GM18498 (cell line): ENCODE measurements at regions not wholly inside any gene's neighbourhood (a gene's known extent, or its start where the extent isn't known, plus 50 kb on each side); places are given as distances from the start of the nearest gene placed in this dataset.
"Not testable (repeated sequence)": the region's sequence is repeated elsewhere in the genome, so short reads cannot be mapped to it uniquely, and the experiment has no call there.

Experiments
- ATAC-seq: cut with Tn5 transposase; IDR thresholded peaks from one replicate; pipeline ENCODE4 v1.9.1; 2021; ENCODE audit warnings: mild to moderate bottlenecking, moderate library complexity; ENCODE audit not compliant: unreplicated experiment

DNA sequence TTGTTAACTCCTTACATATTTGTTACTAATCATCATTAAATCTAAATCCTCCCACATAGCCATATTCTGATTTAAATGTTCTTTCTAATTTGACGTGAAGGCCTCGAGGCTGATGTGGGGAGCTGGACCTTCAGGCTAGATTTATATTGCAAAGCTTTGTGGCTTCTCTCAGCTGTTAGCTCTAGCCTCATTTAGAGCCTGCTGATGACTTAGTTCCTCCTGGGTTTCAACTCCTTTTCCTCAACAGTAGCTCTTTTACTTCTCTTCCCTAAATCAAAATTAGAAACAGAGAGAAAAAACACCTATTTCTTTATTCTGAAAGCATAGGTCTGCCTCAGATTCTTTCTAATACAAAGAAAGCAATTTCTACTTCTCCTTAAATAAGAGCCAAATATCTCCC, 477.5 kb upstream of the CCDC196 start:
- ATAC-seq, result no peak

- no peak for ATAC-seq
Observed at GRCh38 chr14:66009089-66009488, 477.1 kb upstream of the CCDC196 start.

GRCh38 chr14:66010695-66011094, 475.5 kb upstream of the CCDC196 start:
- ATAC-seq, result no peak

DNA sequence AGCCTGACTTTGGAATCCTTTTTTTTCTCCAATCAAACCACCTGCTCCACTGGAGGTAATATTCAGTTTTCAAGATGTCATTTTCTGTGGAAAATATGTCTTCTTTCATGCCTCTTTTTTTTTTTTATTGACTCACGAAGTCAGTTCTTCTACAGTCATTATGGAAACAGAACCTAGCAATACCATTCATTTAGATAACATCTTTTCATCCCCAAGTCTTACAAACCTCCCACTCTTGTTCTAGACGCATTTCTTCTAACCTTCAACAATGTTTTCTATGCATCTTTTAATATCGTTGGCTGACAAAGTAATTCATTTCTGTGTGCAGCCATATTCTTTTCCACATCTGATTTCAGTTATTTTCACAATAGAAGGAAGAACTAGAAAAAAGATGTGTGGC, 474.3 kb upstream of the CCDC196 start:
- no peak for ATAC-seq

DNA sequence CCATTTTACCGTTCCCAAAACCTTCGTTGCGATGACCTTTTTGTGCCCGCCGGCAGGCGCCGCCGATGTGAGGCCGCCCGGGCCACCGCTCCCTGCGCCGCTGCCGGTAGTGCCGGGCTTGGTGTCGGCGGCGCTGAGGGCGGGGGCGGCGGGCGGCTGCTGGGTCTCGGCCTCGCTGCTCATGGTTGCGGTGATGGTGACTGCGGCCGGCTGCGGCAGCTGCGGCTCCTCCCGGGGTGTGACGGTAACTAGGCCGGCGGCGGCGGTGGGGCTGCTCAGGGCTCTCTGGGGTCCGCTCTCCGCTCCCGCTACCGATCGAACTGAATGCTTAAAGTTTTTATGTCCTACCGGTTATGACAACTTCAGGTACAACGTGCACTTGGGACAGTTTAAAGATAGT, 472.6 kb upstream of the CCDC196 start:
- ATAC-seq, result not testable (repeated sequence)

DNA sequence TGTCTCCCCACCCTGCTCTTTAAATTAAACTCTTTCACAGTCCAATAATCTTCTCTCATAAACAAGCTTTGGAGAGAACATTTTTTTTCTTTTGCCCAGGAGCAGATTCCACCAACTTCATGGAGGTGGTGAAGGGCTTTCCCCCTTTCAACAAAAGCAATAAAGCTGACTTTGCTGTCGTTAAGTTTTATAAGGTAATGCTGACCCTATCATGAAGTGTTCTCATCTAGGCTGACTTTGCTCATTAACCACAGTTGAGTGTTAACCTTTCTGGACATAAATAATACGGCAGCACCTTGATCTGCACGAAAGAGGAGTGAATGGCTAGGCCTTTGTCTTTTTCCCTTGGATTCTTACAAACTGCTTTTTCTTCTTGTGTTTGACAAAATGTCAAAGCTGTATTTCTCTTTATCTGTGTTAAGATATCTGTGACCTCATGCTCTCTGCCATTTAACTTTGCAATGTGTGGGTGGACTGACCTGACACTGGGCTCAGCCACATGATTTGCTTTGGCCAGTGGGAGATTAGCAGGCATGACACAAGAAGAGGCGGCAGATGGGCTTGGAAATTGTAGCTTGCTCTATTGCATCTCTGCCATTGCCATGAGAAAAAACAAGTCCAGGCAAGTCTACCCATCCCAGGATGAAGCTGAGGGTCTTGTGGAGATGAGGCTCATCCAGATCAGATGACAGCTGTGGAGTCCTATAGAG, 470.9 kb upstream of the CCDC196 start:
- ATAC-seq, result no peak

DNA sequence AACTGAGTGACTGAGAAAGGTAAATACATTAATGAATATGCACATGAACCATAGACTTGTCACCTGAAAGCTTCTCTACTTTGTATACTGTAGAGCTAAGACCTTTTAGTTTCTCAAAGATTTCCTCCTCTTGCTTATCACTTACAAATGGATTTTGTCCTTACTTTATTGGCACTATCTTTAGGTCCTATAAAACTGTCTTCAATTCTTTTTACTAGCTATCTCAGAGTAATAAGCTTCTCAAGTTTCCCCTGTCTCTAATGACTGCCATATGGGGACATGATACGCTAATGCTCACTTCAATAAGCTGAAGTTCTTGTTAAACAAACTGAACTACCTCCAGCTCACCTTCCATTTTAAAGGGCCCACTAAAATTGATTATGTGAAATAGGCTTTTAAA, 468.2 kb upstream of the CCDC196 start:
- ATAC-seq, result no peak

DNA sequence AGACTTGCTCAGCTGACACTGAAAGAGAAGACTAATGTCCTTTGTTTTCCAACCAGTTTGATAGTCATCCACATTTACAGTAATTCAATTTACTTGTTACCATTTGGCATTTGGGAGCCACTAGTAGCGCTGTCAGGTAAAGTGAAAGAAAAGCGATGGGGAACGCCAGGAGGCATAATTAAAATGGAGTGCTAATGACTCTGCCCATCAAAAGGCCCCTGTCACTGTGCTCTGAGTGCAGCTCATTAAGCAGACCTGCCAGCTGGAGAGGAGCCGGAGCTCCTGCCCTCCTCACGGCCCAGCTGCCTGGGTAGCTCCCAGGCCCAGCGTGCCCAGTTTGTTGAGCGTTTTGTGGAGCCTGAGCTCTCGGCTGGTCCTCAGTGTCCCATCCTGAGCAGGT, 463.6 kb upstream of the CCDC196 start:
- ATAC-seq, result no peak

- ATAC-seq, result no peak
Observed at GRCh38 chr14:66025779-66026178, 460.4 kb upstream of the CCDC196 start.

- not testable (repeated sequence) for ATAC-seq
Observed at GRCh38 chr14:66031981-66032380, 454.2 kb upstream of the CCDC196 start.

DNA sequence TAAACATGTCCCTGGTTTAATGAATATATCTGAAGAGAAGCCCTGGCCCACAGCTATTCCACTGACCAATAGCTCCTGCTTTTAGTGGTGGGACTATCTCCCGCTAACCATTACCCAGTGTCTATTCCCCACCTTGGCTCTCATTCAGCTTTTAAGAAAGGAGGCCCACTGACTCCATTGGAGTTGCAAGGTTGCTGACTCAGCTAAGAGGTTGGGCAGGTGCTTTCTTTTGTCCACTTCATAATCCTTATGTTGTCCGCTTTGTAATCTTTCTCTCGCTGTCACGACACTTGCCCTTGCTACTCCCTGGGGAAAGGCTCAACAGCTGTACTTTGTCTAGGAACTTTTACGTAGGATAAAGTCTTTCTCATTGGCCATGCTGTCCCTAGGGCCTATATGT, 453.4 kb upstream of the CCDC196 start:
- ATAC-seq, result no peak

DNA sequence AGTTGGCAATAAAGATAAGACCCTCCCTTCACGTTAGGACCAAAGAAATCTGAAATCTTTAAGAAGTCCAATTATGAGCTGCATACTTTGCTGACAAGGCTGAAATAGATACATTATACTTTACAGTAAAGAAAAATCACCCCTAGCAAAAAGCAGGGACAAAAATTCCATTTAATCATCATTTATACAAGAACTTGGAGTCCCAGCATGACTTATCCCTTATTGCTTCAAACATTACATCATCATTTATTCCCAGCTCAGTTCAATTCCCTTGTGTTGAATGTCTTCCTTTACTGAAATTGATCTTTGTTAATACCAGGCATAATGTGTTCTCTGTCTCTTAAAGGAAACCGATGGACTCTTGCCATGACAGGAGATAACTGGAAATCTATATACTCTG, 449.6 kb upstream of the CCDC196 start:
- no peak for ATAC-seq

GRCh38 chr14:66037361-66037760, 448.8 kb upstream of the CCDC196 start:
- no peak for ATAC-seq

- no peak for ATAC-seq
Observed at GRCh38 chr14:66038212-66038611, 448.0 kb upstream of the CCDC196 start.

DNA sequence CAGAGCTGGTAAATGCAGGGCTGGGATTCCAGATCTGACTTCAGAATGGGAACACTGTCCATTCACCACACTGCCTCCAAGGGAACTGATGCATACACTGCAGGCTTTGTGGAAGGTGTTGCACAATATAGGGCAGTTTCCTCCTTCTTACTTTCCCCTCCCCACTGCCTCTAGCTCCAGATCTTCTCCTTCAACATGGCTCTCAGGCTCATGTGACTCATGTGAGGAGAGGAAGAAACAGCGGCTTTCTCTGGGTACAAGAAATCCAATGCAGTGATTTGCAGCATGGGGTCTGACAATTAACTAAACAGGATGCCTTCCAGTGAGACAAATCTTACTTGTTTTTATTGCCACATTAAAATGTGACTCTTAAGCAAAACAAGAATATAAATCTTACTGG, 447.6 kb upstream of the CCDC196 start:
- ATAC-seq, result no peak

GRCh38 chr14:66039495-66039894, 446.7 kb upstream of the CCDC196 start:
- no peak for ATAC-seq

DNA sequence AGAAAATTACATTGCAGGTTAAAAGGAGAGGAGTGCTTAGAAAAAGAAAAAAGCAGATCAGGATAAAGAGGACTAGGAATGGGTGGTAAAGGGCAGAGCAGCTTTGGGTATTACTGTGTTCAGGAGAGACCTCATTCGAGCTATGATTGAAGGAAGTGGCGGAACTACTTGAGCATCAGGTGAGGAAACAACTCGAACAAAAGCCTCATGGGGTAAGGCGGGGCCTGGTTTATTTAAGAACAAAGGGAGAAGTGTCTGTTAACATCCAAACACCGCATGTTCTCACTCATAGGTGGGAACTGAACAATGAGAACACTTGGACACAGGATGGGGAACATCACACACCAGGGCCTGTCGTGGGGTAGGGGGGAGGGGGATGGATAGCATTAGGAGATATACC, 444.6 kb upstream of the CCDC196 start:
- no peak for ATAC-seq

- no peak for ATAC-seq
Observed at GRCh38 chr14:66043921-66044320, 442.2 kb upstream of the CCDC196 start.

DNA sequence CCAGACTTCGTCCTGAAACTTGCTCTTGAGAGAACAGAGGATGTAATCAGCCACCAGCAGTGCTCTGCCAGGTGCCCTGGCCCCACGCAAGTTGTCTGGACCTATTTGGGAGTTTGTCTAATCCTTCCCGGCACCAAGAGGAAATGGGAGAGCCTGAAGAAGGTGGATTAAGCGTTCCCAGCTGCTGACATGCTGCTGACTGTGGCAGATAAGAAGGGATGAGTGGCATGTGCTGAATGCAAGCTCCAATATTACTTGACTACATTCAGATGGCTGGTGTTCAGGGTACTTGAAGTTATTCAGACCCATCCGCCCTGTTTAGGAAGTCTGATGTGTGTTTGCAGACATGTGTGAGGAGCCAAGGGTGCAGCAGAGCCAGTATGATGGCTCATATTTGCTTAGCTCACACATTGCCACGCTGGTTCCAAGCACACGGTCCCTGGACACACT, 440.6 kb upstream of the CCDC196 start:
- no peak for ATAC-seq

DNA sequence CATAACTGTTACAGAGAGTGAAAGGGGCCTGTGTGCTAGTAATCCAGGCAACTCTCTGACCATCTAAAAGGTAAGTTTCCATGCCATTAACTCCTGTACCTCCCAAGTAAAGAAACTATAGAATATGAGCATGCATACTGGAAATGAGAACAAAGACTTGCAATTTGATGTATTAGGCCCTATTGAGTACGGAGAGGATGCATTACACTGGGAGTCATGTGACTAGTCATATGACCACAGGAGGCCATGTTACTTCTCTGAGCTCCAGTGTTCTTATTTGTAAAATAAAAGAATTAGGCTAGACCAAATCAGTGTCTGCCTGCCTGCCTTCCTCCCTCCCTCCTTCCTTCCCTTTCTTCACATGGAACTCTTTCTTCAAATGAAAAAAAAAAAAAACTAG, 440.1 kb upstream of the CCDC196 start:
- no peak for ATAC-seq

DNA sequence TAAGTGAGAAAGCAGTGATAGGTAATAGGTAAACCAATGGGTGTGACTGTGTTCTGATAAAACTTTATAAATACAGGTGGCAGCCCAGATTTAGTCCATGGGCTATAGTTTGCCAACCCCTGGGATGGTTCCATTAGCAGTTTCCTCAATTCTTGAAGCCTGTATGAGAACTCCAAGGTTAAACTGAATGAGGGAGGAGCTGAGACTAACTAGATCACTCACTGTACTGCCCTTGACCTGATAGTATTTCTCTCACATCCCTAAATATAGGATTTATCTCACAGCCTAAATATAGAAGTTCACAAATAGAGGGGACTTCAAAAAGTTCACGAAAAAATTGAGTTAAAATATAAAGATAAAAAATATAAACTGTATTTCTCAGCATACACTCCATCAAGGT, 439.6 kb upstream of the CCDC196 start:
- ATAC-seq, result no peak

GRCh38 chr14:66056268-66056907, 429.8 kb upstream of the CCDC196 start:
- ATAC-seq, result no peak
